ENCODE measurements at regions not wholly inside any gene's neighbourhood (a gene's known extent, or its start where the extent isn't known, plus 50 kb on each side); places are given as distances from the start of the nearest gene placed in this dataset.

- no peak for TF ChIP-seq EZH2 (IDR thresholded peaks at IDR 0.05)
- TF ChIP-seq POLR2AphosphoS5 (IDR thresholded peaks at IDR 0.05; ENCODE audit: borderline replicate concordance, low read depth, low read length) = no peak
- no peak for TF ChIP-seq FOXP2 (optimal IDR thresholded peaks at IDR 0.05; ENCODE audit: control extremely low read depth, extremely low read length, insufficient read depth)
These were observed 264.9 kb downstream of the HIVEP2 start for GRCh38 chr6:142679907-142680700.

Data from SK-N-MC (cell line).